ENCODE measurements at regions not wholly inside any gene's neighbourhood (a gene's known extent, or its start where the extent isn't known, plus 50 kb on each side); places are given as distances from the start of the nearest gene placed in this dataset.
"Not testable (repeated sequence)": the region's sequence is repeated elsewhere in the genome, so short reads cannot be mapped to it uniquely, and the experiment has no call there.

- intact Hi-C loops (cut with DNase I) = no loop called here
- Histone ChIP-seq H3K9me3 (peaks cover 0 to 11% (median 0%) of the 10 kb centered on the region in 12 donors), H3K27ac (no peak overlapping the region), H3K4me1 (no peaks in the 10 kb centered on the region), H3K36me3 (no peaks in the 10 kb centered on the region), H3K4me3 (no peak overlapping the region), H3K27me3 (no peaks in the 10 kb centered on the region)
- no peak for DNase-seq
- ATAC-seq = no peak
- TF ChIP-seq POLR2A (IDR thresholded peaks at IDR 0.05) (no peak), CTCF (IDR thresholded peaks at IDR 0.05) (no peak)
- WGBS, 4 donors = 61 to 66% (median 64%) methylated on average over 4 of the region's 4 CpGs
Measured at GRCh38 chr3:35254917-35255316, 384.4 kb upstream of the ARPP21 start.

DNA sequence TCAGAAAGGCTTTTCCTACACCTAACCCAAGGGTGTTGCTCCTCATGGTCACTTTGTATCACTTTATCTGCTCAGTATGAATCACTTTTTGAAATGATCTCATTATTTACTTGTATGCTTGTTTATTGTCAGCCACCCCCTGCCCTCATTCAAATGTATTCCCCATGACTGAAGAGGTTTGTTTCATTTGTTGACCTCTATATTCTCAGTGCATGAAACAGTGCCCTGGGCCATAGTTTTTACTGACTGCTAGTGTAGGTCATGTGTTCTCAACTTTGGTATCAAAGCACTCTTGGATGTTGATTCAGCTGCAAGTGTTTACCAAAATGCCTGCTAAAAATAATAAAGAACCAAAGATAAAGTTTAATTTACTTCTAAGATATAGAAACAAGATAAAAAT is 381.7 kb upstream of the ARPP21 start:
- Histone ChIP-seq H3K9me3 (peaks cover 0 to 11% (median 0%) of the 10 kb centered on the region in 12 donors), H3K4me1 (no peaks in the 10 kb centered on the region), H3K27ac (no peak overlapping the region), H3K36me3 (no peaks in the 10 kb centered on the region), H3K27me3 (no peaks in the 10 kb centered on the region), H3K4me3 (no peak overlapping the region)
- TF ChIP-seq CTCF (IDR thresholded peaks at IDR 0.05) = no peak
- no peak for TF ChIP-seq POLR2A (IDR thresholded peaks at IDR 0.05)
- ATAC-seq (no peak), DNase-seq (no peak)
- intact Hi-C loops (cut with DNase I) = no loop called here

DNA sequence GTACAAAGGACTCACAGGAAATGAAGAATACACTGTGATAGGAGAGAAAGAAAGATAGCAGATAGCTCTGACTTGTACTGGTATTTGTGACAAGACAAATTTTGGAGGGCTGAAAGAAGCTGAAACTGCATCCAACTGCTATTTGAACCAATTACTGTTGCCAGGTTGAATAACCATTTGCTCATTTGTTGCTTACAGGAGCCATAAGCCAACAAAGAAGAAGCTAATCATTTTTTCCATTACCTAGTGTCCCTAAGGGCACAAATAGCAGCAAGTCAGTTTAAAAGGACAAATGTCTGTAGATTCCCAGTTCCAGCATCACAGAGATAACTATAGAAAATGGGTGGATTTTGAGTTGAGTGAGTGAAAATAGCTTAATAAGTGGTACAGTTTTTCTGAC is 376.9 kb upstream of the ARPP21 start:
- no peaks in the 10 kb centered on the region for H3K36me3 ChIP-seq
- ATAC-seq (no peak), DNase-seq (no peak)
- H3K4me1 ChIP-seq = no peaks in the 10 kb centered on the region
- no peaks in the 10 kb centered on the region for H3K9me3 ChIP-seq
- TF ChIP-seq POLR2A (IDR thresholded peaks at IDR 0.05) = no peak
- no peak for TF ChIP-seq CTCF (IDR thresholded peaks at IDR 0.05)
- H3K4me3 ChIP-seq = no peak overlapping the region
- no peaks in the 10 kb centered on the region for H3K27me3 ChIP-seq
- intact Hi-C loops (cut with DNase I) = no loop called here
- H3K27ac ChIP-seq = no peak overlapping the region

- H3K4me1 ChIP-seq = no peaks in the 10 kb centered on the region
- no peaks in the 10 kb centered on the region for H3K36me3 ChIP-seq
- H3K27ac ChIP-seq = no peak overlapping the region
- 90 to 100% (median 95%) methylated on average over 1 of the region's 1 CpG for WGBS, 4 donors
- DNase-seq (no peak), ATAC-seq (no peak)
- no peaks in the 10 kb centered on the region for H3K9me3 ChIP-seq
- intact Hi-C loops (cut with DNase I) = no loop called here
- TF ChIP-seq CTCF (IDR thresholded peaks at IDR 0.05) = no peak
- no peak for TF ChIP-seq POLR2A (IDR thresholded peaks at IDR 0.05)
- no peak overlapping the region for H3K4me3 ChIP-seq
- H3K27me3 ChIP-seq = no peaks in the 10 kb centered on the region
Measured at GRCh38 chr3:35263477-35263876, 375.8 kb upstream of the ARPP21 start.

DNA sequence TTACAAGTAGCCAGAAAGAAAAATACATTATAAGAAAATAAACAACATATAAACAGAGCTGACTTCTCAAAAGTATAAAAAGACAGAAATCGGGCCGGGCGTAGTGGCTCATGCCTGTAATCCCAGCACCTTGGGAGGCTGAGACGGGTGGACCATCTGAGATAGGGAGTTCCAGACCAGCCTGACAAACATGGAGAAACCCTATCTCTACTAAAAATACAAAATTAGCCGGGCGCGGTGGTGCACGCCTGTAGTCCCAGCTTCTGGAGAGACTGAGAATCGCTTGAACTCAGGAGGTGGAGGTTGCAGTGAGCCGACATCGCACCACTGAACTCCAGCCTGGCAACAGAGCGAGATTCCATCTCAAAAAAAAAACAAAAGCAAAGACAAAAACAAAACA is 373.3 kb upstream of the ARPP21 start:
- H3K4me1 ChIP-seq; DNase-seq; H3K27ac ChIP-seq; H3K27me3 ChIP-seq; H3K4me3 ChIP-seq; ATAC-seq; intact Hi-C loops (cut with DNase I); H3K9me3 ChIP-seq; H3K36me3 ChIP-seq: not testable (repeated sequence)
- WGBS, 4 donors = 92 to 95% (median 93%) methylated on average over 12 of the region's 12 CpGs
